ENCODE measurements at regions not wholly inside any gene's neighbourhood (a gene's known extent, or its start where the extent isn't known, plus 50 kb on each side); places are given as distances from the start of the nearest gene placed in this dataset.
"Not testable (repeated sequence)": the region's sequence is repeated elsewhere in the genome, so short reads cannot be mapped to it uniquely, and the experiment has no call there.

DNA sequence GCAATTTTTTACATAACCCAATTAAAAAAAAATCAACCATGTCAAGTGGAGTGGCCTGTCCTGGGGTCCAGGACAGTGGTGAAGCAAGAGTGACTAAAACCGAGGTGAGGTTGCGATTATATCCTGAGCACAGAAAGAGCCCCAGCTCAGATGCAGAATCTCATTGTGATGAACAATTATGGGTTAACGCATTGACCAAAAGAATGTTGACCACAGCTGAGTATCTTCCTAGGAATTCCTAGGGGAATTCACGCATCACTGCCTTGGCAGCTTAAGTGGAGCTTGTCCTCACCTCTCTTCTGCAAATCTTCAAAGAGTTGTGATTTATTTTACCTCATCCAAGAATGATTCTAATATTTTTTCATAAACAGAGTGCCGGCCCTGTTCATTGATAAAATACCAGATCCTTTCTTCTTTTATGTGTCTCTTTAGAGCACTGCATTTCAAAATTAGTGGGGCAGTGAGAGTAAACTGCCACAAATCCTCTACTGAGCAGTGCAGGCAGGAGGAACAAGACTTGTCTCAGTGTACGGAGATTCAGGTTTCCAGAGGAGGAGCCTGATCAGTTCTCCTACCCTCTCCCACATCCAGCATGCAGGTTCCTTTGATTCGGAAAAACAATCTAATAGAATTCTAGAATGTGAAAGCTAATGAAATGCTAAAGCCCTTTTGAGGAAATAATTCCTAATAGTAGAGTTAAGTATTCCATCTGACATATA is 60.1 kb upstream of the ZNF184 start:
- no peak for DNase-seq

DNA sequence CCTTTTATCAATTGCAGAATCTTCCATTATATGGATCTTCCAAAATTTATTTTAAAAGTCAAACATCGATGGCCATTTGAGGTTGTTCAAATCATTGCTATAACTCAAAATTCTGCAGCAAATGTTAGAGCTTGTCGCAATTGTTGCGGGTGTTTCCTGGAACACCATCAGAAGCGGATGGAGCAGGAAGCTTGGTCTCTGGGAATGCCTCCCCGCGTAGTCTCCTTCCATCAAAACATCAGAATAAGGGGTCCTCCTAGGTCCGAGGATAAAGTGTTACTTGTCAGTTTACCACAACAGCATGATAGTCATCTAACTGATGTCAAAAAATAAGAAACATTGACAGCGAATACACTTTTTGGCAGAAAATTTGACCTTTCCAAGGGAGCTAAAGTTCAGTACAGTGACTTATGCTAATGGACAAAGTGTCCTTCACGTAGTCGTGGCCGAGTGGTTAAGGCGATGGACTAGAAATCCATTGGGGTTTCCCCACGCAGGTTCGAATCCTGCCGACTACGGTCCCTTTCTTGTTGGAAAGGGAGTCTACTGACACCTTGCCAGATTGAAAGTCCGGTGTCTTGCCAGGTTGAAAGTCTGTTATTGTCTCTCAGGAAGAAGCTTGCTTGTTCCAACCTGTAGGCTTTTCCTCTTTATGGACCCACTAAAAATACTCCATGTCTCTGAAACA is 59.0 kb upstream of the ZNF184 start:
- no peak for DNase-seq

- DNase-seq, result not testable (repeated sequence)
Measured at GRCh38 chr6:27529796-27530195, 56.9 kb upstream of the ZNF184 start.

DNA sequence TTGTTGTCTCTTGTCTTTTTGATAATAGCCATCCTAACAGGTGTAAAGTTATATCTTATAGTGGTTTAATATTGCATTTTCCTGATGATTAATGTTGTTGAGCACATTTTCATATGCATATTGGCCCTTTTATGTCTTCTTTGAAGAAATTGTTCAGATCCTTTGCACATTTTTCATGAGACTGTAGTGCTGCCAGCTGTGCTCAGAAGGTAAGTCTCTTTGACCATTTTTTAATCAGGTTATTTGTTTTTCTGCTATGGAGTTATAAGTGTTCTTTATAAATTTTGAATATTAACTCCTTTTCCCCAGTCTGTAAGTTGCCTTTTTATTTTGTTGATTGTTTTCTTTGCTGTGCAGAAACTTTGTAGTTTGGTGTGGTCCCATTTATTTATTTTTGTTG is 55.8 kb upstream of the ZNF184 start:
- no peak for DNase-seq

All from activated CD4-positive, alpha-beta T cell treated with anti-CD3 and anti-CD28 coated beads, Interleukin-2, amount 50 U/mL, for 48 hours (primary cell).